ENCODE measurements at regions not wholly inside any gene's neighbourhood (a gene's known extent, or its start where the extent isn't known, plus 50 kb on each side); places are given as distances from the start of the nearest gene placed in this dataset.

- no peak for TF ChIP-seq CTCF (IDR thresholded peaks at IDR 0.05; ENCODE audit: low read depth, low read length, poor library complexity, severe bottlenecking)
- TF ChIP-seq EZH2phosphoT487 (IDR thresholded peaks at IDR 0.05; ENCODE audit: borderline replicate concordance, low read length): no peak
Observed at GRCh38 chr1:22311461-22311860, 140.2 kb upstream of the ZBTB40 start.
